H1 (cell line): ENCODE measurements at regions not wholly inside any gene's neighbourhood (a gene's known extent, or its start where the extent isn't known, plus 50 kb on each side); places are given as distances from the start of the nearest gene placed in this dataset.

Experiments used
- ASH2L ChIP-seq: fragments of 200-600, 300-600 bp; sonication (generic); IDR thresholded peaks from one replicate; pipeline ENCODE4 v1.7.1; 2017; ENCODE audit warnings: low read length
- BCL11A ChIP-seq, 2 experiments: IDR thresholded peaks; one replicate each; pipeline ENCODE4 v1.6.1; 2011; ENCODE audit warnings: low read depth in 2 of 2, low read length in 2 of 2, mild to moderate bottlenecking in 2 of 2
- CREB1 ChIP-seq: IDR thresholded peaks from 2 replicates; pipeline ENCODE4 v1.6.1; 2012; ENCODE audit warnings: inconsistent platforms
- EP300 ChIP-seq, 2 experiments: IDR thresholded peaks; 1 replicate in 1 of 2; 2 replicates in 1 of 2; pipeline ENCODE4 v1.6.1; 2011 to 2012; ENCODE audit warnings: low read depth in 2 of 2, low read length in 2 of 2, mild to moderate bottlenecking in 2 of 2, borderline replicate concordance in 1 of 2, inconsistent platforms in 1 of 2, moderate library complexity in 1 of 2
- EZH2 ChIP-seq: fragments of 200-600 bp; sonication (generic); IDR thresholded peaks from 2 replicates; pipeline ENCODE4 v1.7.1; 2012; ENCODE audit warnings: low read depth, mild to moderate bottlenecking, moderate library complexity, low read length, inconsistent platforms; ENCODE audit not compliant: severe bottlenecking
- GABPA ChIP-seq: IDR thresholded peaks from 2 replicates; pipeline ENCODE4 v1.6.1; 2011; ENCODE audit warnings: mild to moderate bottlenecking, low read length, moderate library complexity, borderline replicate concordance; ENCODE audit not compliant: insufficient read depth
- KDM1A ChIP-seq: fragments of 200-600, 300-600 bp; sonication (generic); IDR thresholded peaks from 2 replicates; pipeline ENCODE4 v1.7.1; 2016; ENCODE audit warnings: mild to moderate bottlenecking, low read length, borderline replicate concordance
- MAFK ChIP-seq: IDR thresholded peaks from 2 replicates; pipeline ENCODE4 v1.6.1; 2012; ENCODE audit warnings: low read depth, mild to moderate bottlenecking, improper control_type of control experiment, low read length
- POLR2A ChIP-seq, 2 experiments: IDR thresholded peaks; 1 replicate in 1 of 2; 2 replicates in 1 of 2; pipeline ENCODE4 v1.6.1; 2011; ENCODE audit warnings: low read depth in 2 of 2, low read length in 2 of 2, mild to moderate bottlenecking in 2 of 2; ENCODE audit errors: control extremely low read depth in 1 of 2
- POLR2AphosphoS5 ChIP-seq: IDR thresholded peaks from 2 replicates; pipeline ENCODE4 v1.6.1; 2011; ENCODE audit warnings: low read depth, low read length
- SIRT6 ChIP-seq: IDR thresholded peaks from one replicate; pipeline ENCODE4 v1.7.1; 2012; ENCODE audit warnings: low read length, inconsistent platforms
- SP4 ChIP-seq: IDR thresholded peaks from 2 replicates; pipeline ENCODE4 v1.6.1; 2012; ENCODE audit warnings: low read length, inconsistent platforms
- TEAD4 ChIP-seq: IDR thresholded peaks from 2 replicates; pipeline ENCODE4 v1.6.1; 2012; ENCODE audit warnings: low read depth, low read length, inconsistent platforms, mixed read lengths
- TF ChIP-seq, protein P1 (sequence below), 3 experiments: IDR thresholded peaks; 1 replicate in 2 of 3; 2 replicates in 1 of 3; pipeline versions ENCODE4 v1.5.1 to v1.6.1; 2011; ENCODE audit warnings: low read length in 3 of 3, mild to moderate bottlenecking in 3 of 3, inconsistent platforms in 2 of 3, low read depth in 1 of 3, moderate library complexity in 1 of 3; ENCODE audit not compliant: insufficient read depth in 1 of 3; ENCODE audit errors: control extremely low read depth in 1 of 3

DNA sequence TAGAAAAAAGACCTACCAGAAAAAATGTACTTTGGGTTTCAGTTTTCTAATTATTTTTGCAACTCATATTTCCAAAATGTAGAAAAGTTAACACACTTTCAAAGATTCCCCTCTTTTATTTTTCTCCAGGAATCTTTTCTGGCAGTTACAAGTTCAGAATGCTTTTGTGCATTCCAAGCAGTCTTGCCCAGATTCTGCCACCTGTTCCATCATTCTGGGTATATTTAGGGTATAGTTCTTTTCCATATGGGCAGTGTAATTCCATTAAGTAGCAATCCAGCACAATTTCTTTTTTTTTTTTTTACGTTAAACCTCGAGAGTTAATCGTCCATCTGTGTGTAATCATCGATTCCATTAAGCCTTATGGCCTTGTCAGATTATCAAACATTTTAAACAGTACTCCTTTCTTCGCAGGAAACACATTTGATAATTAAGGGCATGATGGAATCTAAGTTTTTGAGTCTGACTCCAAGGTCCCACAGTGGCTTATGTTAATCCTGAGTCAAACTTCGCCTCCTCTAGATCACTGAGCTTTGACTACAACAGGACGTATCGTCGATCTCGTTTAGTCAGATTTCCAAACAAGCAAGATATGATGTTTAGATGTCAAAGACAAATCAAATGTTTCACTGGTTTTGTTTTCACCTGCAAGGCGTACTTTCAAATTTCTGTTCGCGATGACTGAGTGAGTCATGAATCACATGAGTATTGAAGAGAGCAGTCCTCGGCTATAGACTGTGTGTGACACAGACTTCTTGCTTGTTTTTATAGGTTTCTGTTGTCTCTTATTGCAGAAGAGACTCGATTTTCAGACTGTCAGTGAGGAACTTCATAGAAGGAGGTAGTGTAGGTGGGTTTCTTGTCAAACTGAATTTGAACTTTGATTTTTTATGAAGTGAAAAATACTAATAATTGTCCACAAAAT is 118.9 kb upstream of the GK2 start:
- no peak for TF ChIP-seq CREB1
- TF ChIP-seq, protein P1, sequence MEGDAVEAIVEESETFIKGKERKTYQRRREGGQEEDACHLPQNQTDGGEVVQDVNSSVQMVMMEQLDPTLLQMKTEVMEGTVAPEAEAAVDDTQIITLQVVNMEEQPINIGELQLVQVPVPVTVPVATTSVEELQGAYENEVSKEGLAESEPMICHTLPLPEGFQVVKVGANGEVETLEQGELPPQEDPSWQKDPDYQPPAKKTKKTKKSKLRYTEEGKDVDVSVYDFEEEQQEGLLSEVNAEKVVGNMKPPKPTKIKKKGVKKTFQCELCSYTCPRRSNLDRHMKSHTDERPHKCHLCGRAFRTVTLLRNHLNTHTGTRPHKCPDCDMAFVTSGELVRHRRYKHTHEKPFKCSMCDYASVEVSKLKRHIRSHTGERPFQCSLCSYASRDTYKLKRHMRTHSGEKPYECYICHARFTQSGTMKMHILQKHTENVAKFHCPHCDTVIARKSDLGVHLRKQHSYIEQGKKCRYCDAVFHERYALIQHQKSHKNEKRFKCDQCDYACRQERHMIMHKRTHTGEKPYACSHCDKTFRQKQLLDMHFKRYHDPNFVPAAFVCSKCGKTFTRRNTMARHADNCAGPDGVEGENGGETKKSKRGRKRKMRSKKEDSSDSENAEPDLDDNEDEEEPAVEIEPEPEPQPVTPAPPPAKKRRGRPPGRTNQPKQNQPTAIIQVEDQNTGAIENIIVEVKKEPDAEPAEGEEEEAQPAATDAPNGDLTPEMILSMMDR (IDR thresholded peaks at IDR 0.05; ENCODE audit: control extremely low read depth in 1 of 3, insufficient read depth in 1 of 3, low read depth in 1 of 3, low read length in 3 of 3) = no peak
- TF ChIP-seq KDM1A = no peak
- TF ChIP-seq SIRT6 = no peak
- TF ChIP-seq TEAD4 = no peak
- TF ChIP-seq BCL11A (IDR thresholded peaks at IDR 0.05; ENCODE audit: low read depth in 2 of 2, low read length in 2 of 2) = no peak
- no peak for TF ChIP-seq POLR2A (IDR thresholded peaks at IDR 0.05; ENCODE audit: control extremely low read depth in 1 of 2, low read depth in 2 of 2, low read length in 2 of 2)
- no peak for TF ChIP-seq EZH2
- TF ChIP-seq POLR2AphosphoS5 = no peak
- no peak for TF ChIP-seq GABPA
- no peak for TF ChIP-seq MAFK
- no peak for TF ChIP-seq SP4
- no peak for TF ChIP-seq EP300 (IDR thresholded peaks at IDR 0.05; ENCODE audit: borderline replicate concordance in 1 of 2, low read depth in 2 of 2, low read length in 2 of 2)
- TF ChIP-seq ASH2L = no peak
